Vagina (tissue), 2 donors: ENCODE measurements at regions not wholly inside any gene's neighbourhood (a gene's known extent, or its start where the extent isn't known, plus 50 kb on each side); places are given as distances from the start of the nearest gene placed in this dataset.

Experiments used
- CTCF ChIP-seq, 3 experiments: fragments of 450-650 bp in 2 of 3; fragments of 200-600 bp in 1 of 3; sonication (generic) in 1 of 3; IDR thresholded peaks; one replicate each; pipeline ENCODE4 v1.5.1; 2017 to 2019; ENCODE audit warnings: antibody characterized with exemption in 3 of 3, mild to moderate bottlenecking in 2 of 3, moderate library complexity in 2 of 3
- POLR2A ChIP-seq, 2 donors: fragments of 450-650 bp; IDR thresholded peaks; one replicate each; pipeline ENCODE4 v1.6.1; 2017; ENCODE audit warnings: antibody characterized with exemption in 2 of 2, mild to moderate bottlenecking in 2 of 2, moderate library complexity in 2 of 2

- TF ChIP-seq CTCF (IDR thresholded peaks at IDR 0.05) = no peak
- no peak for TF ChIP-seq POLR2A (IDR thresholded peaks at IDR 0.05)
Measured at GRCh38 chr3:87398168-87398801, 121.9 kb upstream of the POU1F1 start.
